SK-N-MC (cell line): ENCODE measurements at regions not wholly inside any gene's neighbourhood (a gene's known extent, or its start where the extent isn't known, plus 50 kb on each side); places are given as distances from the start of the nearest gene placed in this dataset.

Source experiments
- EZH2 ChIP-seq: fragments of 200-600 bp; sonication (generic); IDR thresholded peaks from one replicate; pipeline ENCODE4 v1.6.1; 2017; ENCODE audit warnings: antibody characterized with exemption
- FOXP2 ChIP-seq: optimal IDR thresholded peaks from 2 replicates; pipeline ENCODE3; 2011; ENCODE audit warnings: mild to moderate bottlenecking, moderate library complexity; ENCODE audit not compliant: insufficient read depth; ENCODE audit errors: extremely low read length, control extremely low read depth
- POLR2AphosphoS5 ChIP-seq: IDR thresholded peaks from 2 replicates; pipeline ENCODE4 v1.6.1; 2012; ENCODE audit warnings: mild to moderate bottlenecking, low read depth, low read length, borderline replicate concordance

- TF ChIP-seq EZH2 (no peak), POLR2AphosphoS5 (no peak), FOXP2 (no peak)
Observed at GRCh38 chr4:141891260-141892120, 255.1 kb downstream of the IL15 start.
